ENCODE measurements at regions not wholly inside any gene's neighbourhood (a gene's known extent, or its start where the extent isn't known, plus 50 kb on each side); places are given as distances from the start of the nearest gene placed in this dataset.
"Not testable (repeated sequence)": the region's sequence is repeated elsewhere in the genome, so short reads cannot be mapped to it uniquely, and the experiment has no call there.

DNA sequence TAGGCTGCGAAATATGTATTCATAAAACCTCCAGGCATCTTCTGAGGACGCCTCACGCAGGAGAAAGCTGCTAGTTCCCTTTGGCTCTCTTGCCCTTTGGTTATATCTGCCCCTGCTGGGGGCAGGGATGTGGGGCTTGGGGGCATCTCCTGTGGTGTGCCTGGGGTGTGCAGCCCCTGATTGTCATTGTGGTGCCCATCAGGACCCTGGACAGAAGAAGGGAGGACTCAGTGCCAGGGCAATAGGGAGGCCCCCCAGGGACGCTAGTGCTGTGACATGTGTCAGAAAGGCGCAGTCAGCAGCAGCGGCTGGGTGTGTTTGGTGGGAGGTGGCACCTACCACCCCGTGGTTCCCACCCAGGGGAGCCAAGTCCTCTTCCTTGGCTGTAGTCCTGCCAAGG is 102.5 kb upstream of the PZP start:
- not testable (repeated sequence) for H3K4me1 ChIP-seq (ENCODE audit: low read depth); H3K9me3 ChIP-seq (ENCODE audit: low read depth); H3K36me3 ChIP-seq; H3K27ac ChIP-seq; H3K4me3 ChIP-seq; H3K27me3 ChIP-seq; DNase-seq (ENCODE audit: low read depth in 1 of 2, low spot score in 1 of 2)

DNA sequence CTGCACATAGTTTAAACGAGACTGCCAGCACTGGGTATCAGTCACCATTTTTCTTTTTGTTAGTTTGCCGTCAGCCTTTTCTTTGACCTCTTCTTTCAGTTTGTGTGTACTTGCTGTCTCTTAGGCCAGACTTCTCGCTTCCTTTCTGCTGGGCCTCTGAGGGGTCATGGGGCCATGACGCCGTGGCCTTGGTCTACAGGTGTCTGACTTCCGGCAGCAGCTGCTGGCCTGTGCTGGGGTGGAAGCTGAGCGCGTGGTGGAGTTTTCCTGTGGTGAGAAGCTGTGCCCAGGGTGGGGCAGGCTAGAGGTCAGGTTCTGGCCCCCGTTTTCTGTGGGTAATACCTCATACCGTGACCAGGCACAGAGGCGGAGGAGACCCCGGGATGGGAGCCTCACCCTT is 101.6 kb upstream of the PZP start:
- not testable (repeated sequence) for H3K9me3 ChIP-seq (ENCODE audit: low read depth)

DNA sequence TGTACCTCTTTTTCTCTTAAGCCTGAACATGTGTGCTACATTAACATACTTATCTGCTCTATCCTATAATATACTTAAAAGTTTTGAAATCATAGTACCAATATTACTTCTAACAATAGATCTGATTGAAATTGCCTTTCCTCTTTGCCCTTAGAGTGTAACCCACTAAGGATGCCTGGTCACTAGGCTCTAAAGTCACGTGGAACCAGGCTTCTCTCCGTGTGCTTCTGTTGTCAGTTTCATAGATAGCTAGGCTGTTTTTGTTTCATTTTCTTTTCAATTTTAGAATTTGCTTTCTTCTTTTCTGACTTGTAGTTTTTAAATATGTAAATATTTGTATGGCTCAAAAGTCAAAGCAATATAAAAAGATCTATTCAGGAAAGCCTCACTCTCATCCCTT is 100.5 kb upstream of the PZP start:
- not testable (repeated sequence) for H3K4me3 ChIP-seq; DNase-seq (ENCODE audit: low read depth in 1 of 2, low spot score in 1 of 2); H3K9me3 ChIP-seq (ENCODE audit: low read depth); H3K36me3 ChIP-seq; H3K4me1 ChIP-seq (ENCODE audit: low read depth); H3K27ac ChIP-seq; H3K27me3 ChIP-seq

More for the DNA sequence above, 101.6 kb upstream of the PZP start:
- H3K27me3 ChIP-seq; H3K27ac ChIP-seq; H3K4me3 ChIP-seq; H3K36me3 ChIP-seq; DNase-seq (ENCODE audit: low read depth in 1 of 2, low spot score in 1 of 2); H3K4me1 ChIP-seq (ENCODE audit: low read depth): not testable (repeated sequence)

DNA sequence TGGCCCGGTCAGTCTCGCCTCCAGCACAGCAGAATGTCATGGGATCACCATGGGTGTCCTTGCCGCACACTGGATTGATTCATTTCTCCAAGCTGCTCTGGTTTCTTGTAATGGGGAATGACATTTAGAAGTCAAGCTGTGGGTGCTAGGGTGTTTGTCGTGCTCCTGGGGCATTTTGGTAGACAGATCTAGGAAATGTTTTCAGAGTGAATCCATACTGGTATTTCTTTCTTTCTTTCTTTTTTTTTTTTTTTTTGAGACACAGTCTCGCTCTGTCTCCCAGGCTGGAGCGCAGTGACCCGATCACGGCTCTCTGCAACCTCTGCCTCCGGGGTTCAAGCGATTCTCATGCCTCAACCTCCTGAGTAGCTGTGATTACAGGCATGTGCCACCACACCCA is 100.0 kb upstream of the PZP start:
- not testable (repeated sequence) for H3K4me1 ChIP-seq (ENCODE audit: low read depth); H3K36me3 ChIP-seq; H3K27me3 ChIP-seq; H3K4me3 ChIP-seq; DNase-seq (ENCODE audit: low read depth in 1 of 2, low spot score in 1 of 2); H3K27ac ChIP-seq; H3K9me3 ChIP-seq (ENCODE audit: low read depth)

DNA sequence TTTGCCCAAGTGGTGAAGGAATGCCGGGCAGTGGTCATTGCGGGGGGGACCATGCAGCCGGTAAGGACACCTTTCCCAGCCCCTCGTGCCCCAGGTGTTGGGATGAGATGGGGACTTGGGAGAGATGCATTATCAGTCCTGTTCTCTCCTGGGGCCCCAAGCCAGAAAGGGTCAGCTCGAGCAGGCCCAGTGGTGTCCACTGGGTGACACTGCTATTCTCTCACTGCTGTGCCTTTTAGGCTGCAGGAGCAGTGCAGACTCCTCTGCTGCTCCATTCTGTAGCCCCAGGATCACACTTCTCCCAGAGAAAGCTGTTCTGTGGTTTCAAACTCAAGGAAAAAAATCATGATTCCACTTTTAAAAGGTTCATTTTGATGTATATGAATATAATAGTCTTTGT is 99.1 kb upstream of the PZP start:
- H3K27me3 ChIP-seq; H3K4me3 ChIP-seq; H3K9me3 ChIP-seq (ENCODE audit: low read depth); H3K4me1 ChIP-seq (ENCODE audit: low read depth); H3K27ac ChIP-seq; DNase-seq (ENCODE audit: low read depth in 1 of 2, low spot score in 1 of 2); H3K36me3 ChIP-seq: not testable (repeated sequence)

DNA sequence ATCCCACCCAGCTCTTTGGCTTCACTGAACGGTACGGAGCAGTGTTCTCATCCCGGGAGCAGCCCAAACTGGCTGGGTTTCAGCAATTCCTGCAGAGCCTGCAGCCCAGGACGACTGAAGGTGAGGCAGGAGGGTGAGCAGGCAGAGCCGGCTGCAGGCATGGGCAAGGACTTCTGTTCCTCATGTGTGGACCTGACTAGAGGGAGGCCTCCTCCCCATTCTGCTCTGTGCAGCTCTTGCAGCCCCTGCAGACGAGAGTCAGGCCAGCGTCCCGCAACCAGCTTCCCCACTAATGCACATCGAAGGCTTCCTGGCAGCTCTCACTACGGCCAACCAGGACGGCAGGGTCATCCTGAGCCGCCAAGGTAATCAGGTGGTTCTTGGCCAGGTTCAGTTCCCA is 97.8 kb upstream of the PZP start:
- H3K4me1 ChIP-seq (ENCODE audit: low read depth); H3K27ac ChIP-seq; H3K4me3 ChIP-seq; H3K27me3 ChIP-seq; H3K36me3 ChIP-seq; DNase-seq (ENCODE audit: low read depth in 1 of 2, low spot score in 1 of 2); H3K9me3 ChIP-seq (ENCODE audit: low read depth): not testable (repeated sequence)

DNA sequence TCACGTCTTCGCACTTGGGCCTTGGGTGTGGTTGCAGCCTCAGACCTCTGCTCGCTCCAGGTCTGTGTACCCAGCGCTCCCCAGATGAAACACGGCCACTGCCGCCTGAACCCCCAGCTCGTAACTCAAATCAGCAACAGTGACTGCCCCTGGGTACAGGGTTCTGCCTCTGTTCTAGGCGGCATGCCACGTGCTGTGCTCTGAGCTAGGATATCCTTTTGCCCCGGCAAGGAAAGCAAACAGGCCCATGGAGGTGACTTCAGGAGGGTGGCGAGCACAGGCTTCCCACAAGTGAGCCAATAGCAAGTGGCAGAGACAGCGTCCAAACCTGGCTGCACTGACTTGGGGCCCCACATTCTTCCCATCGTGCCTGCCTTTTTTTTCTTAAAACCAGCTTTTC is 96.3 kb upstream of the PZP start:
- H3K27me3 ChIP-seq; H3K9me3 ChIP-seq (ENCODE audit: low read depth); H3K4me3 ChIP-seq; DNase-seq (ENCODE audit: low read depth in 1 of 2, low spot score in 1 of 2); H3K36me3 ChIP-seq; H3K27ac ChIP-seq; H3K4me1 ChIP-seq (ENCODE audit: low read depth): not testable (repeated sequence)

DNA sequence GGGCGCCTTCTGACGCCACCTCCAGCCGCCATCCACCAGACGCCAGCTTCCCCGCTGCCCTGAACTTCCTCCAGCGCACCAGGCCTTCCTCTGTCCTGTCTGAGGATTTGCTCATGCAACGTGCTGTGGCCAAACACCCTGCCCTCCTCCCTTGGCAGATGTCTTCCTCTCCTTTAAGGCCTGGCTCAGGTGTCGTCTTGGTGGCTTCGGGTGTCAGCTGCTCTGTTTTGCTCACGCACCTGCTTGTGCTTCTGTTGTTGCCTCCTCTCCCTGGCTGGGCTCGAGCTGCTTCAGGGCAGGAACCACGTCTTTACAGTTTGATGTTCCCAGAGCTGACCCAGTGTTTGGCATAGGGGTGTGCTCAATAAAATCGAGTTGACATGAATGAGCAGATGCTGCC is 87.7 kb upstream of the PZP start:
- not testable (repeated sequence) for H3K4me1 ChIP-seq (ENCODE audit: low read depth); H3K27ac ChIP-seq; H3K36me3 ChIP-seq; H3K9me3 ChIP-seq (ENCODE audit: low read depth); H3K27me3 ChIP-seq; H3K4me3 ChIP-seq; DNase-seq (ENCODE audit: low read depth in 1 of 2, low spot score in 1 of 2)

DNA sequence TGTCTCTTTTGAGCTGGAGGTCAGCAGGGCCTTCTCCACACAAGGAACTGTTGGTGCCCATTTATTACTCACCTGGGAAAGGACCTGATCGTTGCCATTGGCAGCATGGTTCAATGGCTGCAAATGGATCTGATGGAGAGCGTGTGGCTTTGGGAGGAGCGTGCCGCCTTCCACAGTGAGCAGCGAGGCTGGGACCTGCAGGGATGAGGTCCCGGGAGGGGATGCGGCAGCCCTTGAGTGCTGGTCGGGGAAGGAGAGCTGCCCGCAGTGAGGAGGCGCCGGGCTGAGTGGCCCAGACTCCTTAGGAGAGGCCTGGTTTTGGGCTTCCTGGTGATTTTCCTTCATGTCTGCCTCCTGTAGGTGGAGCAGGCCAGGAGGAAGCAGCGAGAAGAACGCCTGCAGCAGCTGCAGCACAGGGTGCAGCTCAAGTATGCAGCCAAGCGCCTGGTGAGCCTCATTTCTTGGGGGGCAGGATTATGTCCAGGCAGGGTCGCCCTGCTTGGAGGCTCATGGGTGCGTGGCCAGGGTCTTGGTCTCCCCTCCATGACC is 86.0 kb upstream of the PZP start:
- DNase-seq (ENCODE audit: low read depth in 1 of 2, low spot score in 1 of 2); H3K4me3 ChIP-seq; H3K27me3 ChIP-seq; H3K27ac ChIP-seq; H3K36me3 ChIP-seq; H3K4me1 ChIP-seq (ENCODE audit: low read depth); H3K9me3 ChIP-seq (ENCODE audit: low read depth): not testable (repeated sequence)

DNA sequence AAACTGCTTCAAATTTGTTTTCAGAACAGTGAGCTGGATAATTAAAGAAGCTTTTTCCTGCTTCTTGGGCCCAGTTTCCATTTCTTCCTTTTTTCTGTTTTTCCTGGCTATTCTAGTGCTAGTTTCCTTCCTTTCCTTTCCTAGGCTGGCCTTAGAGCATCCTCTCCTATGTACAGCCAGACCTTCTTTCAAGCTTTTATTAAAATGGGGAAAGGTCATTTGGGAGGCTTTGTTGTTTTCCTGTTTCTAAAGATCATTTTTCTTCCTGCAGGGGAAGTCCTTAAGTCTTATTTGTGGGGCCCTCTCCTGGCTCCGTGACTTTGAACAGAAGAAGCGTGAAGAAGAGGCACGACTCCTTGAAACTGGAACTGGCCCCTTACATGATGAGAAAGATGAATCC is 85.2 kb upstream of the PZP start:
- not testable (repeated sequence) for H3K36me3 ChIP-seq; H3K9me3 ChIP-seq (ENCODE audit: low read depth); H3K27me3 ChIP-seq

DNA sequence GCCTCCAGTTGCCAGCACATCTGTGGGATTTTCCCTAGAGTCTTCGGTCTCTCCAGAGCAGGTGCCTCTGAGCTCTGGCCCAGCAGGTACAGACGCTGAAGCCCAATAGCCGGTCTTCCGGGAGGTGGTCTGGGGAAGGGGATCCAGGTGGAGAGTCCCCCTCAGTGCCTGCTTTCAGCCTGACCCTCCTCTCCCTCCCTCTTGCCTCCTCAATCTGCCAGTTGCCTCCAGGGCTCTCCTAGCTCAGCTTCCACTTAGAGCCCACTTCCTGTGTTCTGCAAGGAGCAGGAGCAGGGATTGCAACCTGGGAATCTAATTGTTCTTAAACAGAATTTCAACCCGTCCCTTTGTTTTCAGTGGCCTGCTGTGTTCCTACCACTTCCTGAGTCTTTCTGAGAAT is 81.8 kb upstream of the PZP start:
- not testable (repeated sequence) for H3K36me3 ChIP-seq; H3K4me3 ChIP-seq; H3K4me1 ChIP-seq (ENCODE audit: low read depth); H3K9me3 ChIP-seq (ENCODE audit: low read depth); DNase-seq (ENCODE audit: low read depth in 1 of 2, low spot score in 1 of 2); H3K27me3 ChIP-seq; H3K27ac ChIP-seq

More for the DNA sequence above, 85.2 kb upstream of the PZP start:
- DNase-seq (ENCODE audit: low read depth in 1 of 2, low spot score in 1 of 2); H3K4me1 ChIP-seq (ENCODE audit: low read depth); H3K4me3 ChIP-seq; H3K27ac ChIP-seq: not testable (repeated sequence)

DNA sequence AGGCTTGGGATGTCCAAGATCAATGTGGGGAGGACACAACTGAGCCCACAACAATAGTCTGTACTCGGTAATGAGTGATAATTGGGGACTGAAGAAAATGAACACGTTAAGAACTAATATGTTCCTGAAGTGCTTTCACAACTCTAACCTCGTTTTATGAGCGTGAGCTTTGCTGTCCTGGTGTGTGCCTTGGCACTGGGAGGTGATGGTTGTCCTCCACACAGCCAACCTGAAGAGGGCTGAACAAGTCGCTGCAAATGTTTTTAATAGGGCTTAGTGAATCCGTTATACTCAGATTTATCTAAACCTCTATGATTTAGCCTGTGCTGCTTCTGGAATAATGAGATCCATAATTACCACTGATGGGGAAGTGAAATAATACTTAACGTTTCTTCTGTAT is 76.5 kb upstream of the PZP start:
- H3K4me3 ChIP-seq, result peak overlapping the region; percentile 59
- not testable (repeated sequence) for H3K36me3 ChIP-seq; H3K9me3 ChIP-seq (ENCODE audit: low read depth); DNase-seq (ENCODE audit: low read depth in 1 of 2, low spot score in 1 of 2); H3K27ac ChIP-seq; H3K4me1 ChIP-seq (ENCODE audit: low read depth)
- peaks cover 14% of the 10 kb centered on the region for H3K27me3 ChIP-seq

DNA sequence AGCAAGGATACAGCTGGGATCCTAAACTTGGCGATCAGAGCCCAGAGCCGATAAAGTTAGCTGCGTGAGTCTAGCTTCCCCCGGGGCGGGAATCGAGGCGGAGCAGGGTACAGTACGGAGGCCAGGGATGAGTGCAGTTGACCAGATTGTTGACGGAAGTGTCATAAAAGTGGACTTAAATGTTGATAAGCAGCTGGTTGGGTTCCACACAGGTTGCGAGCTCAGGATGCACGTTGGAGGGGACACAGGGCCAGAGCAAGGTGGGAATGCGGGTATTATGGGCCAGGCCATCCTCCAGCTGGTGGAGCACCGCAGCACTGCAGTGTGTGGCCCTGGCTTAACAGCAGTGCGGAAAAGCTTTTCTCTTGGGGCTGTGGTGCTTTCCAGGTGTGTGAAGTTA is 76.0 kb upstream of the PZP start:
- H3K4me3 ChIP-seq, result peak overlapping the region; percentile 59
- H3K9me3 ChIP-seq (ENCODE audit: low read depth); H3K36me3 ChIP-seq; H3K4me1 ChIP-seq (ENCODE audit: low read depth): not testable (repeated sequence)
- H3K27me3 ChIP-seq, result peaks cover 14% of the 10 kb centered on the region
- peak overlapping the region; percentile 68 for H3K27ac ChIP-seq
- DNase-seq (ENCODE audit: low read depth in 1 of 2, low spot score in 1 of 2), result peak in 1 of 2 donors; percentile 9

DNA sequence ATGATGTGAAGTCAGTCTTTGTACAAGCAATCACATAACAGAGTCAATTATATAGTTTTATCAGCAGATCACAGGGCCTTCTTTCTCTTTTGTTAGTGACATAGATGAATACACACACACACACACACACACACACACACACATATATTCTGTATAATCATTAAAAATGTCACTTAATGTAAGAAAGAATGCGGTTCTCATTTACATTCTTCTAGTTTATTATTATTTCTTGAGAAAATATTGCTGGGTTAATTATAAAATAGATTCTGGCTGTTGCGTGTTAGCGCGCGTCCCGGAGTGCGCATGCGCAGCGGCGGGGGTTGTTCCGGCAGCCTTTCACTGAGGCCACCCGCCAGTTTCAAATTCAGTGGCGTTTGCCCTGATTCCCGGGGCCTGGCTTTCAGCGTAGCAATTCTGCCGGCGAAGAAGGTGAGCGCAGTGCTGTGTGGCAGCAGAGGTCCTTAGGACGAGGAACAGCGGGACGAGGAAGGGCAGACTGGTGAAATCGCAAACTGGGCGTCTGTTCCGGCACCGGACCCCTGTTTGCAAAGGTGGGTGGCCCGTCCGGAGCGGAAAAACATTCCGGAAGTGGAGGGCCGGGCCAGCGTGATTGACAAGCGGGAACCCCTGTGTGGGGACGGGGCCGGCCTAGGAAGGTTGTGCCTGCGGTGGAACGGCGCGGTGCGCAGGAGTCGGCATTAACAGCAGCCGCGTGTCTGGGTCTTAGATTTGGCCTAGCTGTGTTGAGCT is 75.3 kb upstream of the PZP start:
- not testable (repeated sequence) for H3K4me1 ChIP-seq (ENCODE audit: low read depth); H3K36me3 ChIP-seq; H3K9me3 ChIP-seq (ENCODE audit: low read depth)
- Histone ChIP-seq H3K27me3 (peaks cover 14% of the 10 kb centered on the region), H3K4me3 (peak overlapping the region; percentile 59), H3K27ac (peak overlapping the region; percentile 68)
- peak; percentile 76 to 84 for DNase-seq (ENCODE audit: low read depth in 1 of 2, low spot score in 1 of 2)

All from cardiac muscle cell (in vitro differentiated cells and primary cell).